Stimulated activated CD8-positive, alpha-beta memory T cell treated with anti-CD3 and anti-CD28 coated beads, Interleukin-12 subunit alpha, Interleukin-12 subunit beta, amount 100 ng/mL, for 1 hour (primary cell): ENCODE measurements at regions not wholly inside any gene's neighbourhood (a gene's known extent, or its start where the extent isn't known, plus 50 kb on each side); places are given as distances from the start of the nearest gene placed in this dataset.

Experiments used
- DNase-seq: peaks from one replicate; pipeline ENCODE4 v3.0.0-alpha.2; 2020; ENCODE audit warnings: low read depth

DNA sequence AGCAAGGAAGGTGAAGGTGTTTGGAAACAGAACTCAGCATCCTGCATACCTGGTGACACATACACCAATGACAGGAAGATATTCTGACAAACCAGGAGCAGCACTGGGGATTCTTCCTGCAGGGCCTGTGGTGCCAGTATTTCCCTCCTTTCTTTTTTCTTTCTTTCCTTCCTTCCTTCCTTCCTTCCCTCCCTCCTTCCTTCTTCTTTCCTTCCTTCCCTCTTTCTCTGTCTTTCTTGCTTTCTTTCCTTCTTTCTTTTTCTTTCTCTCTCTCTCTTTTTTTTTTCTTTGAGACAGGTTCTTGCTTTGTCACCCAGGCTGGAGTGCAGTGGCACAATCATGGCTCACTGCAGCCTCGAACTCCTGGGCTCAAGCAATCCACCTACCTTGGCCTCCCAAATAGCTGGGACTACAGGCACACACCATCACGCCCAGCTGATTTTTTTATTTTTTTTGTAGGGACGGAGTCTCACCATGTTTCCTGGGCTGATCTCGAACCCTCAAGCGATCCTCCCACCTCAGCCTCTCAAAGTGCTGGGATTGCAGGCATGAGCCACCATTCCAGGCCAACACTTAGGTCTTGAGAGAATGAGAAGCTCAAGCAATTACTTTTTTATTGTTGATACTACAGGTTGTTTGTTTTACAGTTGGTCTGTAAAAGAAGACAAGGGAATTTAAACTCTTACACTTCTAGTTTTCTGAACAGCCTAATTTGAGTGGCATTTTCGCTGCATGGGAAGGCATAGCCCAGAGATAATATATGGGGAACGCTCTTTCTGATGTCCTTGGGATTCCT lies 54.7 kb upstream of the GATA6 start:
- no peak for DNase-seq

GRCh38 chr18:22115573-22115972 lies 53.8 kb upstream of the GATA6 start:
- no peak for DNase-seq
